SK-MEL-5 (cell line): ENCODE measurements at regions not wholly inside any gene's neighbourhood (a gene's known extent, or its start where the extent isn't known, plus 50 kb on each side); places are given as distances from the start of the nearest gene placed in this dataset.

ENCODE experiments used
- DNase-seq: peaks from one replicate; pipeline ENCODE4 v3.0.0-alpha.2; 2016; ENCODE audit warnings: low read depth, low spot score
- in situ Hi-C: cut with HindIII; loops from 2 replicates; pipeline ENCODE4 v1.10.0; 2016; ENCODE audit warnings: low sequenced_read_pairs, high pct_unique_total_duplicates, low pct_unique_long_range_greater_than_20kb

DNA sequence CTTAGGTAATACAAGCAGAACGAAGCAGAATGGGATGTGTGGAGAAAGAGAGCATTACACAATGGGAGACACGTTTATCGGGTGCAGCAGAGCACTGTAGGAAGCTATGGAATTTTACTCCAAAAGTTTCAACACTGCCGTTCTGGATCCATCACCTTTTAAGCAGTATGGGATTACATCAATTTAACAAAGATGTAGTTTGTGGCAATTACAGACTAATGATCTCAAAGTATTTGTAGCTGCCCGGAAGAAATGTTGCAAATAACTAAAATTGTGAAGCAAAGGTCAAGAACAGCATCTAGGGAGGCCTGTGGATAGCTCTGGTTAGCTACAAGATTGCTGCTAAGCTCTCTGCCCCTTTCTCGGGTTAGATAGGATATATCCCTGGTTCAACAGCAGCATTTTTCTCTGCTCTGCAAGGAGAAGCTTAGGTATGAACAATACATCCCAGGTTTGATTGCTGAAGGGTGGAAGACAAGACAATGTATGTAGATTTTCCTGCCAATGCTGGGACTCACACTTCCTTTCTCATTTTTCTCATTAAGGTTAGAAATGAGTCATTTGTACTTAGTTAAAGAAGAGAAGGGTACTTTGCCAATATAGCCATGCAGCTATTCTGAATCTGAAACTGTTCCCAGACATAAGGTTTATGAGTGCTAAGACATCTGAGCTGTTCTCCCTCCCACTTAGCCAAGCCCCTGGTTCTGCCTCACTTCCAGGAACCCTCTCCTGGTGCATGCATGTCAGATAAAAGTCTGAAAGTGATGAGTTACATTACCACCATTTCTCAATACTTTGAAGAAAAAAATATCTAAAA lies 75.0 kb upstream of the HIF1A start:
- DNase-seq = no peak
- in situ Hi-C loops = no loop called here

- no peak for DNase-seq
- in situ Hi-C loops = no loop called here
Observed at GRCh38 chr14:61621444-61621843, 73.9 kb upstream of the HIF1A start.

DNA sequence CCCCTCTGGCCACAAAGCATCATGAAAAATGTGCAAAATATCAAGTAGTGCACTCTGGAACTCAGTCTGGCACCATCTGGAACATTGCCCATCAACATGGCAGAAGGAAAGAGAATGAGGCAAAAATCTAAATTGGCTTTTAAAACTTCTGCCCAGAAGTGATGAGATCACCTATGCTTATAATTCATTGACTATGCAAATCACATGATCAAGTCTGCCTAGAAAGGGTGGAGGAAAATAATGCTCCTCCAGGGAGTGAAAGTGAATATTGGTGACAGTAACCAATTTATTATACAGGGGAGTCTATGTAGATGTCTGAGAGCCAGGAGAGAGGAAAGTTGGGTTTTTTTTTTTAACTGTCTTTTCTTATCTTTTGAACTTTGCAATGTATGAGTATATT lies 73.3 kb upstream of the HIF1A start:
- in situ Hi-C loops = no loop called here
- no peak for DNase-seq

DNA sequence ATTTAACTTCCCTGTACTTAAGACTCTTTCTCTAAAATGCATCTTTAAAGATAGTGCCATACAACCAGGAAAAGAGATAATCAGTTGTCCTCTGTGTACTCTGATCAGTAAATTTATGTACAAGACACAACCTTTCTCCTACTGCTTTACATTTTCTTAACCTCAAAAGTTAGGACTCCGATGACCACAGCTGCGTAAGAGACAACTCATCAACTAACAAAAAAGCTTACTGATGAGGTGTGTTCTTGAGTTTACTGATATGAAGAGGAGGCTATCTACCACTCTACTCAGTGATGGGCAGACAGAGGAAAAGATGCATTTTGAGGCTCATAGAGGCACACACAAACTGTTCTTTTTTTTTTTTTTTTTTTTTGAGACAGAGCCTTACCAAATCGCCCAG lies 71.4 kb upstream of the HIF1A start:
- no peak for DNase-seq

DNA sequence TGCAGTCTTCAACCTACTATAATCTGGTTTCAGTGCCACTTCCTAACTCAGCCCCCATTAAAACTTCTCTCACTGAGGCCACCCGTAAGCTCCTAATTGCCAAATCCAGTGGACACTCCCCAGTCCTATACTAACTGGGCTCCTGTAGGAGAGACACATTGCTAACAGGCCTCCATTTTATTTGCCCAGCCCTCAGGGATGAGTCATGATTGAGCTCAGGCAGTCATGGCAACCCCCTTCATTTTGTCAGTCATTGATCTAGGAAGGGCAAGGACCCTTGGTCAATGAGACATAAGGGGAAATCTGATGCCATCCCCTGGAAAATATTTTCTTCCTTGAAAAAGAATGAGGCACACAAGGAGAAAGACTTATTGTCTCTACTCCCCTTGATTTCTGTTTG lies 70.1 kb upstream of the HIF1A start:
- in situ Hi-C loops = no loop called here
- no peak for DNase-seq

More for the DNA sequence above, 71.4 kb upstream of the HIF1A start:
- in situ Hi-C loops = no loop called here

DNA sequence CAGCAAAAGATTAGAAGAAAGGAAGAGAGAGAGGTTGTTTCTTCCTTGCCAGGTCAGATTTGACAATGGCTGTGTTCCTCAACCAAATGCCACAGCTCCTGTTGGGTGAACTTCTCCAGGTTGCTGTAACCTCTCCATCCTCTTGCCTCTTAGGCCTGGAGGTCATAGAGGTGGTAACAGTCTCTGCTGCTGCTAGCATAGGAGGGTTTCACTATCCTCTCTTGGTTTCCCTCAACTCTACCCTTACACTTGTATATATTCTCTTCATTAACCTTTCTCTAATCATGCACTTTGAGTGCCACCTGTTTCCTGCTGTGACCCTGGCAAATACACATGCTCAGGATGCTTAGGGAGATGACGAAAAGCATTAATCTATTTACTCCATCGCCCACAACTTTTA lies 67.7 kb upstream of the HIF1A start:
- no peak for DNase-seq
- in situ Hi-C loops = no loop called here

DNA sequence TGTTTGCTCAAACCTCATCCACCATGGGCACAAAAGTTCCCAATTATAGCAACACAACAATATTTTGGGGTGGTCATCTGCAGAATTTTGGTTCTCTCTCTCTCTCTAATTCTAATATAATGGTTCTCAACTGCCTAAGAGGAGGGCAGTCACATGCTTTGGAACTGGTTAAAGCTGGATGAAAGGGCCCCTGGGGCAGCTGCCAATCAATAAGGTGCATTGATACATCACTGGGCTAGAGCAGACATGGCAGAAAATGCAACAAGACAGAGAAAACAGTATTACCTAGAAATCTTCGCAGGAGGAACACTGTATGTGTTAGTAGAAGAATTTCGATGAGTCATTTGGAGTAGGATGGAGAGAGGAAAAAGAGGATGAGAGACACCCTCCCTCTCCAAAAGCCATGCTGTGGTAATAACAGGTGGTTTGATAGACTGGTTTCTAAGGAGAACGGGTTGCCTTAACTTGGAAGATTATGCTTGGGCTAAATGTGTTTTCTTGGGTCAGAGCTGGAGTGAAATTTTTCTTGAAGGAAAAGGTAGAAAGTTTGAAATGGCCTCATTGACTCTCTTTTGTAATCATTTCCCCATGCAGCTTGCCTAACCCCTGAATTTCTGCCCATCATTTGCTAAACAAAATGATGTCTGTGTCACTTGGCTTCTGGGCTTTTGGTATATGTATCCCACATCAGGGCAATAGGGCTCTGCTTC lies 67.1 kb upstream of the HIF1A start:
- in situ Hi-C loops = no loop called here
- no peak for DNase-seq

DNA sequence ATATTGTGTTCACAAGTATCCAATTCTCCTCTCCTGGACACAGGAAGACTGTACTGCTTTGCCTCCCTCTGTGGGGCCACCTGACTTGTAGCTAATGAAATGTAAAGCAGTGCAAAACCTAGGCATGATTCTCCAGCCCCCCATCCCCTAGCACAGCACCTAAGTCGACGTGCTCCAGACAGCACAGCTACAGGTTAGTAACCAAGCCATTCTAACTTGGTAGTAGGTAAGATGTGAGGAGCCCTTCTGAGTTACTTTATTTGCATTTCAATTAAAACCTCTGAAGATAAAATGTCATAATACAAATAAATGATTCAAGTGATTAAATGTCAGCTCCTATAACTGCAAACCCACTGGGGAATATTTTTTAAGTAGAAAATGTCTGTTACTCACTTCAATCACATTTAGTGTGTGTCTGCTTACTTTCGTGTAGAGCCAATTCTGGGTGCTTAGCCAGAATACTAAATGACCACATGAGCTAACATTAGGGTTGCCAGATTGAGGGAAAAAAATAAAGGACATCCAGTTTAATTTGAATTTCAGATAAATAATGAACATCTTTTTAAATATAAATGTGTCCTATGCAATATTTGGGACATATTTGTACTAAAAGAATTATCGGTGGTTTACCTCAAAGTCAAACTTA lies 64.8 kb upstream of the HIF1A start:
- in situ Hi-C loops = no loop called here
- no peak for DNase-seq

DNA sequence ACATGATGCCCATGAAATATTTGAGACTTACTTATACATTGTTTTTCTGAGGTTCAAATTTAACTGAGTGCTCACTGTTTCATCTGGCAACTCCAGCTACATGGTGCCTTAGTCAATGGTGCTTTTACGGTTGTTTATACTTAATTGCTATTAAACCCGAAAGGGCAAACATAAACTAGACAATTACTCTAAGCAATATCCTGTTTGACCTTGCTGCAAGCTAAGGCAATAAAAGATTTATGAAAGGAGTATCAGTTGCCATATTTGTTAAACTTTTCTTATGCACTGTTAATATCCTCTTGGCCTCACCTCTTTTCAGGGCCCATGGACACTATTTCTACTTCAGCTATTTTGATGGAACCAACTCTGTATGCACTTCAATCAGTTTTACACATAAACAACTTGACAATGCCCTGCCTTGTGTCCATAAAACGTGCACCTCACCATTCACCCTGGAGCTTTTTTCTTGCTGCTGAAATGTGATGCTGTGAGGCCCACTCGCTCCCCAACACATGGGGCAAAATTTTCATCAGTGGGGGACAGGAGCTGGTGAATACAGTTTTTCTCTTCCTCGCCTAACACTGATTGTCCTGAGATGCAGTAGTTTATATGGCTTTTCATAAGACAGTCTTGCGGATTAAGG lies 64.1 kb upstream of the HIF1A start:
- no peak for DNase-seq
- in situ Hi-C loops = no loop called here

DNA sequence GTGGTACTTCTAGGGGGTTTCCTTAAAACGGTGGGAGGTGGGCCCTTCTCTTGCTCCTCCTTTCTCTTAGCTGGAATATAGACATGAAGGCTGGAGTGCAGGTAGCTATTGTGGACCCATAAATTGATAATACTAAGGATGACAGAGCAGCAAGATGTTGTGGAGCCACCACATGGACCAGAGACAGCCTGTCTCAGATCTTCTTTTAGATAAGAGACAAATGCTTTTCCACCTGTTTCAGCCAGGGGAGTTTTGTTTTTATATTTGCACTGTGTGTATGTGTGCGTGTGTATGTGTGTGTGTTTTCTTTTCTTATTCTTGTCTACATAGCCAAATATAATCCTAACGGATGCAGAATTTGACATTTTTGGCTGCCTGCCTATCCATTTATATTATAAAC lies 62.9 kb upstream of the HIF1A start:
- in situ Hi-C loops = no loop called here

GRCh38 chr14:61632807-61633206 lies 62.5 kb upstream of the HIF1A start:
- DNase-seq = no peak
- in situ Hi-C loops = no loop called here

More for the DNA sequence above, 62.9 kb upstream of the HIF1A start:
- DNase-seq = no peak

DNA sequence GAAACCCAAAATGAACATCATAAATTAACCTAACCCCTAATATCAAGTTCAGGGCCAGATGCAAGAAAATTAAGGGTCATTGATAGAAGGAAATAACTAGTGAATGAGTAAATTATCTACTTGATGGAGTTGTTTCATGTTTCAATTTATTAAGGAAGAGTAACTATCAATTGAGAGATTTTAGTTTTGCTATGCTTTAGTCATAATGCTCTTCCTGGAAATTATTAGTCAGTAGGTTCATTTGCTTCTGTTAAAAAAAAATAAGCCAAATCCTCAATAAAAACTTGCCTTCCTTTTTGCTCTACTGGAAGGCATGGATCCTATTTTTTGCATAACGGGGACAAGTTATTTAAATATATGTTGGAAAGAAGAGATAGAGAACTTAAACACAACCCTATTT lies 59.0 kb upstream of the HIF1A start:
- in situ Hi-C loops = no loop called here
- DNase-seq = no peak

DNA sequence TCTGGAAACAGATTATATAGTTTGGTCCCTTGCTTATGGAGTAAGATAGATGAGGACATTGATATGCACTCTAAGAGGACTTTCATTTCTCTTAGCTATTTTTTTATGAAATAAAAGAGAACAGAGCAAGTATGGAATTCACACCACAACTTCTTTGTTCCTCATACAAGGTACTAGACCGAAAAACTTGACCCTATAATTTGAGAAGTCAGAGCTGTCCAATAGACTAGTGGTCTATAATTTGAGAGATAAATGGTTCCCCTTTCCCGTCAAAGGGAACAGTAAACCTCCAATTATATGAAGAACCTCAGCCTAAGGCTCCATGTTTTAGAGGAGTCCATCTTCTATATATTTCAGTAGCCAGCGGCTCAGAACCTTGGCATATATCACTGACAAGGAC lies 58.5 kb upstream of the HIF1A start:
- DNase-seq = no peak
- in situ Hi-C loops = no loop called here

DNA sequence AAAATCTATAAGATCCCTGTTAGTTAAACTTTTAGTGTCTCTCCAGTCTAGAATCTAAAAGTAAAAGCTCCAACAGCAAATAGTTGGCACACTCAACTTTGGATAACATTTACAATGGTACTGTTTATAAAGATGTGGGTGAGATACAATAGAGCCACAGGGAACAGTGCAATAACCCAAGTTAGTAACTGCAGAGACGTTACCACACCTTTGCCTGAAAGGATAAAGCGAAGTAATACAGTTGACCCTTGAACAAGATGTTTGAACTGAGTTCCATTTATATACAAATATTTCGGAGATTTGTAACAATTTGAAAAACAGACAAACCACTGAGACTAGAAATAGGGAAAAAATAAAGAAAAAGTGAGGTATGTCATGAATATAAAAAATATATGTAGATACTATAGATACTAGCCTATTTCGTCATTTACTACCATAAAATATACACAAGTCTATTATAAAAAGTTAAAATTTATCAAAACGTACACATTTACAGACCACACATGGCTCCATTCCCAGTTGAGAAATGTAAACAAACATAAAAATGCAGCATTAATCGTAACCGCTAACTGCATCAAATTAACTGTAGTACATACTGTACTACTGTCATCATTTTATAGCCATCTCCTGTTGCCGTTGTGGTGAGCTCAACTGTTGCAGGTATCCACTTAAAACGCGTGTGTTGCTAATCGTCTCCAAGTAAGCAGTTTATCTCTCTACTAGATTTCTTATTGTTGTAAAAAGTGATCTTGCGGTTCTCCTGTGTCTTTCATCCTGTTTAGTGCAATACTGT lies 56.5 kb upstream of the HIF1A start:
- DNase-seq = no peak
- in situ Hi-C loops = no loop called here

DNA sequence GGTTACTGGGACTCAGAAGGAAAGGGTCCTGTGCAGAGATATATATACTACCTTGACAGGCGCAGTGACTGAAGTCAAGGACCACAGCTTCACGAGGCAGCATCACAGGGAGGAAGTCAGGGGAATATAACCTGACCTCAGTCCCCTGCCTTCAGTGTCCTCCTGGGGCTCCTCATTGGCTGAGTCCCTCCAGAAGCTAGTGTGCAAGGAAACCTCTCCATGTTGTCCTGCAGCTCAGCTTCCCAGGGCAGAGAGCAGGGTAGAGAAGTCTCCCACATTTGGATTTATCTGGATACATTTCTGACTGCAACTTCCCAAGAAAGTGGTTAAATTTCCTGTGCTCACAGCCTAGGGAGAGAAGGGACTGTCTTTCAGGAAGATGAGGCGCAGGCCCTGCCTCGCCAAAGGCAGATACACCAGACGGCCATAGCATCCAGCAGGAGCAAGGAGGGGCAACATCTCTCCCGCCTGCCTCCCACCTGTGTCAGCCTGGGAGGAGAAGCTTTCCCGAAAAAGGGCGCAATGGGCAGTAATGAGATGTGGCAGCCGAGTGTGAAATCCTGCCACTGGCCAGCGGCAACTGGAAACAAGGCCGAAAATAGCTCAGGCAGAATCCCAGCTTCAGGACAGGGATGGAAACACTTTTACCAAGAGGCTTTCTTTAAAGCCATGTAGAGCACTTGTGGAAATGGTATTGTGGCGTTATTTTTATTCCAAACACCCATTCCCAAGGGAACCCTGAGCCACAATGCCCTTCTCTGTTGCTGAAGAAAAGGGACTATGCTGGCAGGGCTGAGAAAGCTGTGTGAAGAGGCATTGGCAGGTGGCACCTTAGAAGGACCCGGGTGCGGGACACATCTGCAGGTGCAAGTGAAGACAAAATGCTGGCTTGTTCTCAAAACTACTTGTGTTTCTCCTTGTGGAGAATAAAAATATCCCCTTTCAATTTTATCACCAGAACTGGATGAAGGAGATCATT lies 54.9 kb upstream of the HIF1A start:
- no peak for DNase-seq
- in situ Hi-C loops = no loop called here

DNA sequence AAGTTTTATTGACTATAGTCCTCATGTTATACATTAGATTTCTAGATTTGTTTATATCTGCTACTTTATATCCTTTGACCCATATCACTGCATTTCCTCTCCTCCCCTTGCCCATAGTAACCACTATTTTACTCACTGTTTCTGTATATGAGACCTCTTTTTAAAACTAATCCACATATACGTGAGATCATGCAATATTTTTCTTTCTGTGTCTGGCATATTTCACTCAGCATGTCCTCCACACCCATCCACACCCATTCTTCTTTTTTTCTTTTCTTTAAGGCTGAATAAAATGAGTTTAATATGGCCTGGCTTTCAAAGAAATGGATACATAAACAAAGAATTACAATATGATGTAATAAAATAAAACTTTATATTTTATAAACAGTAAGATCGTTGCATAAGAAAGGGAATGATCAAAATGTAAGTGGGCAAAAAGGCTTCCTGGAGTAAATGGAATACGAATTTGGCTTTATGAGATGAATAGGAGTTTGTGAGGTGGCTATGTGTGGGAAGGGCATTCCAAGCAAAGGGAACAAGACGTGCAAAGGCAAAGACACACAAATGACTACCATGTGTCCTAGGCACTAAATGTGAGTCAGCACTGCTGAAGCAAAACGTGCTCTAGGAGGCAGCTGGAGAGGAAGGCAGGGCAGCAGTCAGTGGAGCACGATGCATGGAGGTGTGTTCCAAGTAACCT lies 53.2 kb upstream of the HIF1A start:
- no peak for DNase-seq
- in situ Hi-C loops = no loop called here
